ENCODE measurements at regions not wholly inside any gene's neighbourhood (a gene's known extent, or its start where the extent isn't known, plus 50 kb on each side); places are given as distances from the start of the nearest gene placed in this dataset.

DNA sequence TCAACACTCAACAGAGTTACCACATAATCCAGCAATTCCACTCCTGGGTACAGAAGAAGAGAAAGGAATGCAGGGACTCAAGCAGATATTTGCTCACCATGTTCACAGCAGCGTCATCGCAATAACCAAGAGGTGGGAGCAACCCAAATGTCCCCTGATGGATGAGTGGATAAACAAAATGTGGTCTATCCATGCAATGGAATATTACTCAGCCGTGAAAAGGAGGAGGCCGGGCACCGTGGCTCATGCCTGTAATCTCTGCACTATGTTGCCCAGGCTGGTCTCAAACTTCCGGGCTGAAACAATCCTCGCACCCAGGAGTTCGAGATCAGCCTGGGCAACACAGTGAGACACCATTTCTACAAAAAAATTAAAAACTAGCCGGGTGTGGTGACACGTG is 131.7 kb downstream of the CTTN start:
- TF ChIP-seq, protein P1, sequence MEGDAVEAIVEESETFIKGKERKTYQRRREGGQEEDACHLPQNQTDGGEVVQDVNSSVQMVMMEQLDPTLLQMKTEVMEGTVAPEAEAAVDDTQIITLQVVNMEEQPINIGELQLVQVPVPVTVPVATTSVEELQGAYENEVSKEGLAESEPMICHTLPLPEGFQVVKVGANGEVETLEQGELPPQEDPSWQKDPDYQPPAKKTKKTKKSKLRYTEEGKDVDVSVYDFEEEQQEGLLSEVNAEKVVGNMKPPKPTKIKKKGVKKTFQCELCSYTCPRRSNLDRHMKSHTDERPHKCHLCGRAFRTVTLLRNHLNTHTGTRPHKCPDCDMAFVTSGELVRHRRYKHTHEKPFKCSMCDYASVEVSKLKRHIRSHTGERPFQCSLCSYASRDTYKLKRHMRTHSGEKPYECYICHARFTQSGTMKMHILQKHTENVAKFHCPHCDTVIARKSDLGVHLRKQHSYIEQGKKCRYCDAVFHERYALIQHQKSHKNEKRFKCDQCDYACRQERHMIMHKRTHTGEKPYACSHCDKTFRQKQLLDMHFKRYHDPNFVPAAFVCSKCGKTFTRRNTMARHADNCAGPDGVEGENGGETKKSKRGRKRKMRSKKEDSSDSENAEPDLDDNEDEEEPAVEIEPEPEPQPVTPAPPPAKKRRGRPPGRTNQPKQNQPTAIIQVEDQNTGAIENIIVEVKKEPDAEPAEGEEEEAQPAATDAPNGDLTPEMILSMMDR (conservative IDR thresholded peaks at IDR 0.05; ENCODE audit: low read depth, low read length): no peak
- TF ChIP-seq EZH2 (IDR thresholded peaks at IDR 0.05; ENCODE audit: borderline replicate concordance, low read depth, low read length, poor library complexity, severe bottlenecking): no peak

Data from A673 (cell line).